H1 (cell line): ENCODE measurements at regions not wholly inside any gene's neighbourhood (a gene's known extent, or its start where the extent isn't known, plus 50 kb on each side); places are given as distances from the start of the nearest gene placed in this dataset.

ENCODE experiments used
- TF ChIP-seq, protein P1 (sequence below), 3 experiments: IDR thresholded peaks; 1 replicate in 2 of 3; 2 replicates in 1 of 3; pipeline versions ENCODE4 v1.5.1 to v1.6.1; 2011; ENCODE audit warnings: low read length in 3 of 3, mild to moderate bottlenecking in 3 of 3, inconsistent platforms in 2 of 3, low read depth in 1 of 3, moderate library complexity in 1 of 3; ENCODE audit not compliant: insufficient read depth in 1 of 3; ENCODE audit errors: control extremely low read depth in 1 of 3

DNA sequence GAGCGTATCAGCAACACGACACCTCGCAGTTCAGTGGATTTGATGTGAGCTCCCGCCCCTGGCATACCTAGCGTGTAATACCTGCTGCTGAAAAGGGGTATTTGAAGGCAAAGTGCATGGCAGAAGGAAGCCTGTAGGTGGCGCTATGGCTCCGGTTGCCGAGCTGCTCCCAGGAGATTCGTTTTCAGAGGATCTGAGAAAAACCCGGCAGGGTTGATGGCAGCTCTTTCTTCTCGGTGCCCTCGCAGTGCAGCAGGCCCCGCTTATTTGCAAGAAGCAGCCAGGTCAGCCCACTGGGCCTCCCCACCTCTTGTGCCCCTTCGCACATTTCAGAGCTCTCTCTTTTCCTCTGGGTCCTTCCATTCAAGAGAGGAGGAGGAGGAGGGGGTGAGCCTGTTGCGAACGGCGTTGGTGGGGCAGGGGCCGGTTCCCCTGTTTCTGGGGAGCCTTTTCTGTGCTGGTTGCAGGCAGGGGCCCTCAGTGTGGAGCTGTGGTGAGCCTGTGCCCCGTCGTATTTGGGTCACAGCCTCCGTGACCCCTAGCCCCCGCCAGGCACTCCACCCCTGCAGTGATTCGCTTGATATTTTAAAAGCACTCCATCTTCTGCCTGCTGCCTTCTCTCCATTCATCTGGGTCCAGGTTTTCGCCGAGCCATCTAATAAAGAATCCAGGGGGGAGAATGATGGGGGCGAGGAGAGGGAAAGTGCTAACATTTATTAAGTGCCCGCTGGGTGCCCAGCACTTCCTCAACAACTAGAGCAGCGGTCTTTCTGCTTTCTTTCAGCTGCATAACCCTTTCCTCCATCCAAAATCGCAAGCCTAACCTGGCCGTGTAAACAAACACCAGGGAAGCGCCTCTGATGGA lies 85.3 kb upstream of the SYT13 start (continued):
- TF ChIP-seq, protein P1, sequence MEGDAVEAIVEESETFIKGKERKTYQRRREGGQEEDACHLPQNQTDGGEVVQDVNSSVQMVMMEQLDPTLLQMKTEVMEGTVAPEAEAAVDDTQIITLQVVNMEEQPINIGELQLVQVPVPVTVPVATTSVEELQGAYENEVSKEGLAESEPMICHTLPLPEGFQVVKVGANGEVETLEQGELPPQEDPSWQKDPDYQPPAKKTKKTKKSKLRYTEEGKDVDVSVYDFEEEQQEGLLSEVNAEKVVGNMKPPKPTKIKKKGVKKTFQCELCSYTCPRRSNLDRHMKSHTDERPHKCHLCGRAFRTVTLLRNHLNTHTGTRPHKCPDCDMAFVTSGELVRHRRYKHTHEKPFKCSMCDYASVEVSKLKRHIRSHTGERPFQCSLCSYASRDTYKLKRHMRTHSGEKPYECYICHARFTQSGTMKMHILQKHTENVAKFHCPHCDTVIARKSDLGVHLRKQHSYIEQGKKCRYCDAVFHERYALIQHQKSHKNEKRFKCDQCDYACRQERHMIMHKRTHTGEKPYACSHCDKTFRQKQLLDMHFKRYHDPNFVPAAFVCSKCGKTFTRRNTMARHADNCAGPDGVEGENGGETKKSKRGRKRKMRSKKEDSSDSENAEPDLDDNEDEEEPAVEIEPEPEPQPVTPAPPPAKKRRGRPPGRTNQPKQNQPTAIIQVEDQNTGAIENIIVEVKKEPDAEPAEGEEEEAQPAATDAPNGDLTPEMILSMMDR (IDR thresholded peaks at IDR 0.05; ENCODE audit: control extremely low read depth in 1 of 3, insufficient read depth in 1 of 3, low read depth in 1 of 3, low read length in 3 of 3): peak; percentile 88 to 99 (median 91)
- TF ChIP-seq, all 59 proteins: peak for 12
